ENCODE measurements at regions not wholly inside any gene's neighbourhood (a gene's known extent, or its start where the extent isn't known, plus 50 kb on each side); places are given as distances from the start of the nearest gene placed in this dataset.

GRCh38 chr6:148682252-148682651 is 64.6 kb upstream of the UST start:
- TF ChIP-seq CTCF (conservative IDR thresholded peaks at IDR 0.05): no peak
- no peak overlapping the region for H3K27ac ChIP-seq

- no peak for TF ChIP-seq CTCF (conservative IDR thresholded peaks at IDR 0.05)
- H3K27ac ChIP-seq: no peak overlapping the region
These were observed 63.8 kb upstream of the UST start for GRCh38 chr6:148682990-148683389.

GRCh38 chr6:148689168-148689567 is 57.7 kb upstream of the UST start:
- no peak for TF ChIP-seq CTCF (conservative IDR thresholded peaks at IDR 0.05)
- no peak overlapping the region for H3K27ac ChIP-seq

GRCh38 chr6:148693882-148694484 is 52.8 kb upstream of the UST start:
- TF ChIP-seq CTCF (conservative IDR thresholded peaks at IDR 0.05): no peak
- no peak overlapping the region for H3K27ac ChIP-seq

All from VCaP (cell line).